Stimulated activated naive CD4-positive, alpha-beta T cell treated with Interleukin-2 at 50 U/mL for 16 hours (primary cell): ENCODE measurements at regions not wholly inside any gene's neighbourhood (a gene's known extent, or its start where the extent isn't known, plus 50 kb on each side); places are given as distances from the start of the nearest gene placed in this dataset.

ENCODE experiments used
- DNase-seq: peaks from one replicate; lab custom pipeline; 2025; lab: John Stamatoyannopoulos, UW

DNA sequence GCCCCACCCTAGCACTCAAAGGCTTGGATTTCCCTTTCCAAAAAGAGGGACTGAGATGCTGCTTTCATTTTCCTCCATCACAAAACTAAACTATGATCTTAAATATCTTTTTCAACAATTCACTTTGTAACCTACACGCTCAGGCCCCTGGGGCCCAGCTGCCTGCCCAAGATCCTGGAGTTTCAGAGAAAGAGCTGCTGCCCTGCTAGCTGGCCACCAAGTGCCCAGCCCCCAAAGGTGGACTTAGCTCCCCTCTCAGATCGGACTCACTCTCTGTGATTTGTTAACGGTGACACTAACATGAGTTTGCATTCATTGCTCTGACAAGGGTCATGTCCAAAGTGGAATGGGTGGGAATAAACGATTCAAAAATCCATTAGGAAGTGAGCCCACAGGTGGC is 119.6 kb upstream of the SMAD3 start:
- no peak for DNase-seq

DNA sequence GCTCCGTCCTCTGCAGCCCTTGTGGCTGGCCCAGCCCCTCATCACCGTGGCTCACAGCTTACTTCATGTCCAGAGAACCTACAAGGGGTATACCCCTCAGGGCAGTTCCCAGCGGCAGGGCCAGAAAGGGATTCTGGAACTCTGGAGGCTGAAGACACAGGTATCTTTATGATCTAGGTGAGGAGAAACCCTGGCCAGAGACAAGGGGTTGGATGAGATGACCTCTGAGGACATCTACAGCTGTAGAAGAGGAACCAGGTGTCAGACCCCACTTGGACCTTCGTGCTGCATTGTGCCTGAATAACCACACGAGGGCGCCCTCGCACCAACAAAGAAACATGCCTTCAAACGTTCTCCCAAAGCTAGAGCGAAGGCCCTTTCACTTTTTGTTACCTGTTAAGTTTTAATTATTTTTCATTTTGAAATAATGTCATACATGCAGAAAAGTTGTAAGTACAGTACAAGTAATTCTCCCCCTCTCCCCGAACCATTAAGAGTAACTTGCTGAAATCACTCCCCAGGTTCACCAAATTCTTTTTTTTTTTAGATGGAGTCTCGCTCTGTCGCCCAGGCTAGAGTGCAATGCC is 118.7 kb upstream of the SMAD3 start:
- DNase-seq: peak; percentile 47

DNA sequence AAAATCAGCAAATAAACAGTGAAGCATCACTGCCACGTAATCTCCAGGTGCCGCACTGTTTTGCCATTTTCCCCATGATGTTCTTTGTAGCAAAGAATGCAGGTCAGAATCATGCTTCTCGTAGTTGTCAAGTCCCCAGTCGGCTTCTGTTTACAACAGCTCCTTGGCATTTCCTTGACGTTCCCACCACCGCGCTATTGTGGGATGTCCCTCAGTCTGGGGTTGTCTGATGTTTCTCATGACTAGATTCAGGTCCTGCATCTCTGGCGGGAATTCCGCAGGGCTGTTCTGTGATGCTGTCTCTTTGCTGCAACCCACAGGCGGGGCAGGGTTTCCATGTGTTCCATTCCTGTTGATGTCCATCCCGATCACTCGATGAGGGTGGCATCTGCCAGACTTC is 117.9 kb upstream of the SMAD3 start:
- DNase-seq: no peak

DNA sequence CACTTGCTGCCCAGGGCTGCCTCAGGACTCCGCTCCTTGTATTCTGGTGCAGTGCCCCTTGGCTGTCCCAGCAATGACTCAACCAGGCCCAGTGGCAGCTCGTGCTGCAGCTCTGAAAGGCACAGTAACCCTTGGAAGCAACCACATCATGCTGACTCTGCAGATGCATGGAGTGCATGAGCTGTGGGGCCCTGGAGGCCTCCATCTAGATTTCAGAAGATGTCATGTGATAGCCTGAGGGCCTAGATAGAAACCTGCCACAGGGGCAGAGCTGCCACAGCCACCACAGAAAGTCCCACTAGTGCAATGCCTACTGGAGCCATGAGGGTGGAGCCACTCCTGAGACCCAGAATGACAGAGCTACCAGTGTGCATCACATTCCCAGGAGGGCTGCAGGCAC is 117.1 kb upstream of the SMAD3 start:
- DNase-seq: no peak

- DNase-seq: no peak
Measured at GRCh38 chr15:66950114-66950513, 115.3 kb upstream of the SMAD3 start.

DNA sequence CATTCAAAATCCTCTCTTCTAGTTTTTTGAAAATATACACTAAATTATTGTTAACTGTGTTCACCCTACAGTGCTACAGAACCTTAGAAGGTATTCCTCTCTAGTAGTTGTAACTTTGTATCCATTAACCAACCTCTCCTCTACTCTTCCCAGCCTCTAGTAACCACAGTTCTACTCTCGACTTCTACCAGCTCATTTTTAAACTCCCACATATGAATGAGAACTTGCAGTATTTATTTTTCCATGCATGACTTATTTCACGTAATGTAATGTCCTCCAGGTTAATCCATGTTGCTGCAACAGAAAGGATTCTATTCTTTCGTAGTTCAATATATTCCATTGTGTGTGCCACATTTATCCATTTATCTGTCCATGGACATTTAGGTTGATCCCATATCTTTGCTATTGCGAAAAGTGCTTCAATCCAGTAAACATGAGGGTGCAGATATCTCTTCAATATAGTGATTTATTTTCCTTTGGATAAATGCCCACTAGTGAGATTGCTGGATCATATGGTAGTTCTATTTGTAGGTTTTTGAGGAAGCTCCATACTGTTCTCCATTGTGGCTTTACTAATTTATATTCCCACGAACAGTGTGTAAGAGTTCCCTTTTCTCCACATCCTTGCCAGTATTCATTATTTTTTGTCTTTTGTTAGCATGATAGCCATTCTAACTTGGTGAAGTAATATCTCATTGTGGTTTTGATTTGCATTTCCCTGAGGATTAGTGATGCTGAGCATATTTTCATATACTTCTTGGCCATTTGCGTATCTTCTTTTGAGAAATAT is 113.7 kb upstream of the SMAD3 start:
- DNase-seq: no peak

DNA sequence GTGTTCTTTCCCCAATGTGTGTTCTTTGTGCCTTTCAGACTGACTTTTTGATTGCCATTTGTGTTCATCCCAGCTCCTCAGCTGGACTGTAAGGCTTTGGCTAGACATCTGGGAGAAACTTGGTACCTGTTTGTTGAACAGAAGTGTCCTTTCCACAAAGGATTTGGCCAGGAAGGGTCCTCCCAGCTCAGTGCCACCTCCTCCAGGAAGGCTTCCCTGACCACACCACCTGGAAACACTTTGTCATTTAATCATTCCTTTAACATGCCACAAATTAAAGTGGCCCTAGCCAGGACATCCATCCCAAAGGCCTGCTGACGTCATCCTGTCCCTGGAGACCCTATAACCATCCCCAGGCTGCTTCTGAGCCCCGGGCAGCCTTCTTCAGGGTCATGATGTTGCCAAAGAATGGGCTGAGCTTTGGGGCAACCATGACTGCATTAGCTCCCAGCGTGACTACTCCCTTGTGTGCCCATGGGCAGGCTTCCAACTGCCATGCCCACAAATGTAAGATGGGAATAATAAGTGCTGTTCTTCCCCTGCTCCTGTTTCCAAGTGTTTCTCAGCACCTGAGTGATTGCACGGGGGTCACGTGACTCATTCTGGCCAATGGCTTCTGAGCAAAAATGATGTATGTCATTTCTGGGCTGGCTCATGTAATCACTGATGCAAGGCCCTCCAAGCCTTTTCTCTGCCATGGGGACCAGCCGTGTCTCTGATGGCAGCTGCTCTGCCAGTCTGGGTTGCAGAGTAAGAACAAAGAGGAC is 112.5 kb upstream of the SMAD3 start:
- DNase-seq: no peak

DNA sequence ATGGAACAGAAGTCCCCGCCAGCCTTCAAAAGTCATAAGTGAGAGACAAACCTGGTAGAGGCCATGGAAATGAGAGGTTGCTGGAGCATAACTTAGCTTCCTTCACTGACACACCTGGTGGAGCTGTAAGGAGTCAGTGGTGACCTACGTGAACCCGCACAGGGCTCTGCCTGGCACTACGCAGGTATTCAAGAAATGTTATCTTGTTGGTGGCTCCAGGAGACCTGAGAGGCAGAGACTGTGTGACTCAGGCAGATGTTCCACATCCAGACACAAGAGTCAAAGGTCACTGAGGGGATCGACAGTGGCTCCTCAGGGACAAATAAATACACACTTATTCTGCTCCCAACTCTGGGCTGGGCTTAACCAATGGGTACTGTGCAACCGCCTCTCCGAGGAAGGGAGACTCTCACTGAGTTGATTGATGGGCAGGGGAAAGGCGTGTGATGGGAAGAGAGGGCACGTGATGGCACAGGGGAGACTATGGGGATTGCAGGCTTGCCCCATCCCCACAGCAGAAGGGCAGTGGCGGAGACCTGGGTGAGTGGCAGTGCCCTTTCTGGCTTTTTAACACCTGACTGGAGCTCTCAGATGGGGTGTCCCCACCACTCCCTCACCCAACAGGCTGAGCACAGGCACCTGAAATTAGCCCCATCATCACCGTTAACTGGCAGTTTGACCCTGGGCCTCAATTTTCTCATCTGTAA is 111.7 kb upstream of the SMAD3 start:
- no peak for DNase-seq

DNA sequence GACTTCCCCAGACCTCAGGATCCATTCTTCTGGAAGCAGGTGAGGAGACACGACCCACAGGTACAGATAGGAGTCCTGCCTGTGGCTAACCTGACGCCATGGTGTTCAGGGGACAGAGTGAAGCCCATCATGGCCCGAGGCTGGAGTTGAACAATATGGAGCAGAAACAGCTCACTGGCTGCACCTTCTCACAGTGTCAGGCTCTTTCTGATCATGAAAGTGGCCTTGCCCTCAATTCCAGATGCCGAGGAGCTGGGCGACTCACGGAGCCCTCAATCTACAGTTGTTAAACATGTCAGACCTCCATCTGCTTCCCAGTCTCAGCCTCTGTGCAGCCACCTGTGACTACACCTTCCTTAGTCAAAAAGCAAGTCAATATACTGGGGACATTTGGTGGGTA is 110.8 kb upstream of the SMAD3 start:
- no peak for DNase-seq

DNA sequence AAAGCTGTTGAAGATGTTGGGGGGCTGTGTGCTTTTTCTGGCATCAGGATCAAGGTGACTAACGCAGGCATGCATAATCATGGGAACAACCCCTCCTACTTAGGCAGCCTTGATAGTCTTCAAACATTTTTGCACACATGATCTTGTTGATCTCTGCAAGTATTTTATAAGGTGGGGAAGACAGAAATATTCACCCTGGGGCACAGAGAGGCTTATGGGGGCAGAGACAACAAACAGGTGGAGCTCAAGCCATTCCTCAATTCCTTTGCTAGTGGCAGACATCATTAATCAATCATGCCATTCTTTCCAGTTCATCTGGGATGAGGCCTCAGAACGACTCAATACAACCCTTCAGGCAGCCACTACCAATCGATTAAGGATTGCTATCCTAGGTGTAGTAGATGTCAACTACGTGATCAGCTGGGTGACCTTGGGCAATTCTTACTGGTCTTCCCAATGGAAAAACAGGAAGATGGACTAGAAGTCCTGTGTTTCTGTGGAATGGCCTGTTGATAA is 110.3 kb upstream of the SMAD3 start:
- DNase-seq: no peak

GRCh38 chr15:66955871-66956585 is 109.4 kb upstream of the SMAD3 start:
- no peak for DNase-seq

DNA sequence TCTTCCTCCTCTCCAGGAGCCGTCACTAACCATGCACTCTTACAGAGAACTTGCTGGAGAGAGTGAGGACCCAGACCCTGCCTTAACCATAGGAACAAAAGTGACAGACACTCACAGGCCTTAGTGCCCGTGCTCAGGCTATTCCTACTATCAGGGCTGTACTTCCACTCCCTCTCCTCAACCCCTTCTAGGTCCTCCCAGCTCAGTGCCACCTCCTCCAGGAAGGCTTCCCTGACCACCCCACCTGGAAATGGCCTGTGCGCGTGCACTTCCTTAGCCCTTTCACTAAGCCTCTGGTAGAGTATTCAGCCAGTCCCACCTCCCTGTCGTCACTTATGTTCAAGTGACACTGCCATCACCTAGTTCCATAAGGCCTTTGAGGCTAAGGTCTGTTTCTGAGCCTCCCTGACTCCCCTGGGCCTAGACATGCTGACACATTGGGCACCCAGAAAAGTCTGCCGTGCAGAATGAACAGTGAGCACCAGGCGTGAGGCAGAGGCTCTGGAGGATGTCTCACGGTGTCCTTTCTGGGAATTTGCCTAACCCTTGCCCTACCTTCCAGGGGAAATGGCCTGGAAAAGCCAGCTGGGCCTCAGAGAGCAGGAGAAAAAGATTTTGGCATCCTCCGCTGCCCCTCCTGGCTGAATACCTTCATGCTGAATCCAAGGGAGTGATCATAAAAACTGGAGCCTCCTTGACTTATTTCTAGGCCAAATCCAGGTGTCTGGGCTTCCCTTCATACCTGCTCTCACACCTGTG is 108.6 kb upstream of the SMAD3 start:
- no peak for DNase-seq

- no peak for DNase-seq
Measured at GRCh38 chr15:66957431-66957720, 108.0 kb upstream of the SMAD3 start.

GRCh38 chr15:66959066-66959465 is 106.3 kb upstream of the SMAD3 start:
- no peak for DNase-seq

GRCh38 chr15:66959875-66960274 is 105.5 kb upstream of the SMAD3 start:
- DNase-seq: no peak

- DNase-seq: no peak
Measured at GRCh38 chr15:66960519-66960918, 104.9 kb upstream of the SMAD3 start.

- DNase-seq: no peak
Measured at GRCh38 chr15:66961407-66961884, 104.0 kb upstream of the SMAD3 start.

GRCh38 chr15:66961901-66962300 is 103.5 kb upstream of the SMAD3 start:
- no peak for DNase-seq

DNA sequence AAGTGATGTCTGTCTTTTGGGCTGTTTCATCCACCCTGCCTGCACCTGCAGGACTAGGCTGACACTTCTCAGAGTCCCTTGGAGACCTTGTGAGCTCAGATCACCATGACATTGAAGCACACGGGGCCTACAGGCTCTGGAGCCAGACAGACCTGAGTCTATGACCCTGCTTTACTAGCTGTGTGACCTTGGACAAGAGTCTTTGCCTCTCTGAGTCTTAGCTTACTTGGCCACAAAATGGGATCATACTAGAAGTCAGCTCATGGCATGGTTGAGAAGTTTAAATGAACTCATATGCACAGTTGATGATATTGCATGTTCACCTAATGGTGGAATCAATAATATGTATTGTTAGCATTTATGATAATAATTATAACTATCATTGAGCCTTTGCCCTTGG is 102.9 kb upstream of the SMAD3 start:
- no peak for DNase-seq

GRCh38 chr15:66963084-66963483 is 102.3 kb upstream of the SMAD3 start:
- no peak for DNase-seq

DNA sequence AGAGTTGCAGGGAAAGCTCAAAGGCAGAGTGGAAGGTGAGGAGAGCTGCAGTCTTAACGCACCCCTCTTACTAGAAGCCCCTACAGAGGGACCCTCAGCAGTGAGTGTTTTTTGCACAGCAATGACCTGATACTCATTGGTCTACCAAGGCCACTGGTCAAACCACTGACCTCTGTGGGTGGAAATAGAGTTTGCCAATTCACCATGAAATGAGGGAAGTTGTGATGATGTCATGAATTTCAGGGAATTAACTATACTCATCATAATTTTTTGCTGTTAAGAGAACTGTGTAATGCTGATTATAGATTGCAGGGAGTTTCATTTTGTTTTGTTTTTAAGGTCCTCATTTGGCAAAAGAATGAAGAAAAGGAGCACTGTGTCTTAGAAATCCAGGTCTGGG is 101.7 kb upstream of the SMAD3 start:
- DNase-seq: no peak
